HCT116 (cell line): ENCODE measurements at regions not wholly inside any gene's neighbourhood (a gene's known extent, or its start where the extent isn't known, plus 50 kb on each side); places are given as distances from the start of the nearest gene placed in this dataset.

Source experiments
- ATAC-seq: fragments of 200-7000 bp; cut with Tn5 transposase; 2 replicates; pipeline ENCODE4 v1.9.1; 2020; ENCODE audit warnings: mild to moderate bottlenecking, moderate library complexity
- BruUV-seq: library from RNA; stranded (reverse); fragments of 400-500 nt; replicated peaks from 2 replicates; lab custom pipeline; 2021; lab: Mats Ljungman, UMichigan
- CTCF ChIA-PET: fragments of 300-600 bp; sonication (Branson Sonifier 250); formaldehyde crosslinking; loops from one replicate; lab custom pipeline; 2021; ENCODE audit warnings: antibody characterized with exemption; lab: Charles Lee
- POLR2A ChIA-PET: fragments of 300-600, 350-600 bp; sonication (Branson Sonifier 250); formaldehyde crosslinking; loops from one replicate; lab custom pipeline; 2021; ENCODE audit warnings: antibody characterized with exemption; lab: Charles Lee
- RAD21 ChIA-PET, 2 experiments: fragments of 300-600 bp; sonication (Branson Sonifier 250); formaldehyde crosslinking; loops; one replicate each; lab custom pipeline; 2023; ENCODE audit warnings: low total read pairs in 2 of 2; ENCODE audit not compliant: uncharacterized antibody in 2 of 2, unreplicated experiment in 2 of 2, low non-redundant PET in 1 of 2; lab: Charles Lee
- DNase-seq: peaks from one replicate; pipeline ENCODE4 v3.0.0-alpha.2; 2010; ENCODE audit warnings: low read depth, low spot score
- H2AFZ ChIP-seq: fragments of 200-600 bp; shearing (Covaris generic), sonication (generic); 2 replicates; pipeline ENCODE4 v1.6.1; 2017; ENCODE audit warnings: low read depth, mixed run types, mixed read lengths, antibody characterized with exemption, low read length; ENCODE audit not compliant: poor library complexity, severe bottlenecking
- H3K27ac ChIP-seq: 2 replicates; pipeline ENCODE4 v1.5.1; 2012; ENCODE audit warnings: low read depth, low read length
- H3K27me3 ChIP-seq: fragments of 200-600 bp; sonication (generic); 2 replicates; pipeline ENCODE4 v1.6.1; 2016; ENCODE audit warnings: mixed run types, low read length, mixed read lengths; ENCODE audit not compliant: insufficient read depth
- H3K36me3 ChIP-seq, 2 experiments: fragments of 200-500 bp in 1 of 2; fragments of 200-600 bp in 1 of 2; sonication (Bioruptor generic) in 1 of 2; sonication (generic) in 1 of 2; 2 replicates each; pipeline versions ENCODE4 v1.5.1 to v1.6.1; 2014 to 2016; ENCODE audit warnings: low read length in 2 of 2, inconsistent platforms in 1 of 2, mixed read lengths in 1 of 2, mixed run types in 1 of 2; ENCODE audit not compliant: insufficient read depth in 2 of 2, control insufficient read depth in 1 of 2
- H3K4me1 ChIP-seq, 2 experiments: fragments of 200-600 bp in 1 of 2; sonication (generic) in 1 of 2; 2 replicates each; pipeline versions ENCODE4 v1.5.1 to v1.6.1; 2012 to 2017; ENCODE audit warnings: low read length in 2 of 2, inconsistent platforms in 1 of 2, mild to moderate bottlenecking in 1 of 2, mixed read lengths in 1 of 2, mixed run types in 1 of 2, moderate library complexity in 1 of 2; ENCODE audit not compliant: insufficient read depth in 2 of 2, control insufficient read depth in 1 of 2
- H3K4me2 ChIP-seq: fragments of 200-600 bp; sonication (generic); 2 replicates; pipeline ENCODE4 v1.6.1; 2017; ENCODE audit warnings: mixed run types, low read length, mixed read lengths
- H3K4me3 ChIP-seq, 2 experiments: fragments of 200-600 bp in 1 of 2; sonication (generic) in 1 of 2; replicated peaks in 1 of 2; 2 replicates each; pipeline ENCODE4 v1.5.1; 2011 to 2016; ENCODE audit warnings: low read length in 2 of 2, control low read depth in 1 of 2, low read depth in 1 of 2, mild to moderate bottlenecking in 1 of 2, mixed read lengths in 1 of 2, mixed run types in 1 of 2
- H3K79me2 ChIP-seq: fragments of 200-600 bp; sonication (generic); 2 replicates; pipeline ENCODE4 v1.6.1; 2017; ENCODE audit warnings: mild to moderate bottlenecking, mixed run types, low read length, moderate library complexity, mixed read lengths; ENCODE audit not compliant: insufficient read depth
- H3K9ac ChIP-seq: fragments of 200-600 bp; sonication (generic); 2 replicates; pipeline ENCODE4 v1.6.1; 2016; ENCODE audit warnings: low read length, mixed read lengths
- H3K9me2 ChIP-seq: fragments of 200-600 bp; sonication (generic), shearing (Covaris generic); 2 replicates; pipeline ENCODE4 v1.6.1; 2017; ENCODE audit warnings: mixed run types, mild to moderate bottlenecking, moderate library complexity; ENCODE audit not compliant: insufficient read depth
- H3K9me3 ChIP-seq, 2 experiments: fragments of 200-500 bp in 1 of 2; fragments of 200-600 bp in 1 of 2; sonication (Bioruptor generic) in 1 of 2; sonication (generic) in 1 of 2; 2 replicates each; pipeline ENCODE4 v1.6.1; 2014 to 2017; ENCODE audit warnings: low read length in 2 of 2, mixed read lengths in 2 of 2, inconsistent platforms in 1 of 2, low read depth in 1 of 2, mild to moderate bottlenecking in 1 of 2, mixed run types in 1 of 2, moderate library complexity in 1 of 2; ENCODE audit not compliant: control insufficient read depth in 1 of 2, insufficient read depth in 1 of 2
- H4K20me1 ChIP-seq: fragments of 200-600 bp; sonication (generic), shearing (Covaris generic); 2 replicates; pipeline ENCODE4 v1.6.1; 2017; ENCODE audit warnings: mixed run types, mild to moderate bottlenecking, moderate library complexity; ENCODE audit not compliant: insufficient read depth
- CBX3 ChIP-seq: IDR thresholded peaks from 2 replicates; pipeline ENCODE4 v1.6.1; 2012; ENCODE audit warnings: low read depth
- CEBPB ChIP-seq: IDR thresholded peaks from 2 replicates; pipeline ENCODE4 v1.6.1; 2012; ENCODE audit warnings: low read depth
- EGR1 ChIP-seq: IDR thresholded peaks from 2 replicates; pipeline ENCODE4 v1.6.1; 2012; ENCODE audit warnings: low read depth
- EZH2 ChIP-seq: fragments of 200-600 bp; sonication (generic); IDR thresholded peaks from 2 replicates; pipeline ENCODE4 v1.6.1; 2017; ENCODE audit warnings: antibody characterized with exemption, mixed run types
- FOSL1 ChIP-seq: IDR thresholded peaks from 2 replicates; pipeline ENCODE4 v1.6.1; 2012; ENCODE audit warnings: low read depth
- POLR2A ChIP-seq: IDR thresholded peaks from 2 replicates; pipeline ENCODE4 v1.7.0; 2011; ENCODE audit warnings: borderline replicate concordance; ENCODE audit not compliant: insufficient read depth, insufficient read length; ENCODE audit errors: extremely low read depth
- POLR2AphosphoS5 ChIP-seq: IDR thresholded peaks from 2 replicates; pipeline ENCODE4 v1.6.1; 2011; ENCODE audit warnings: mild to moderate bottlenecking, low read depth, low read length, moderate library complexity
- RAD21 ChIP-seq: IDR thresholded peaks from 2 replicates; pipeline ENCODE4 v1.6.1; 2012; ENCODE audit warnings: low read depth, mild to moderate bottlenecking
- SP1 ChIP-seq: IDR thresholded peaks from 2 replicates; pipeline ENCODE4 v1.6.1; 2012; ENCODE audit warnings: low read depth
- TCF7L2 ChIP-seq: IDR thresholded peaks from 2 replicates; pipeline ENCODE4 v1.7.0; 2011; ENCODE audit warnings: borderline replicate concordance, inconsistent platforms; ENCODE audit not compliant: insufficient read depth, insufficient read length; ENCODE audit errors: extremely low read depth
- YY1 ChIP-seq: IDR thresholded peaks from 2 replicates; pipeline ENCODE4 v1.6.1; 2011; ENCODE audit warnings: low read length, low read depth, moderate library complexity, mild to moderate bottlenecking; ENCODE audit not compliant: insufficient replicate concordance; ENCODE audit errors: extremely low read depth
- ZFX ChIP-seq: fragments of 450-650 bp; IDR thresholded peaks from 2 replicates; pipeline ENCODE4 v1.6.1; 2017
- ZNF274 ChIP-seq: fragments of 200-500 bp; sonication (Bioruptor generic); IDR thresholded peaks from 2 replicates; pipeline ENCODE4 v1.6.1; 2014; ENCODE audit warnings: mild to moderate bottlenecking, low read depth, low read length, inconsistent platforms
- intact Hi-C: fragments of 100-400 bp; cut with micrococcal nuclease; formaldehyde crosslinking; loops from 2 replicates; pipeline ENCODE4 v1.10.0; 2022
- TF ChIP-seq, protein P1 (sequence below): IDR thresholded peaks from 2 replicates; pipeline ENCODE4 v1.6.1; 2012
- TF ChIP-seq, protein P2 (sequence below), 3 experiments: fragments of 200-600 bp in 1 of 3; sonication (generic) in 1 of 3; IDR thresholded peaks in 2 of 3; conservative IDR thresholded peaks in 1 of 3; 2 replicates each; pipeline ENCODE4 v1.5.1; 2012 to 2017; ENCODE audit warnings: low read depth in 2 of 3, low read length in 2 of 3, antibody characterized with exemption in 1 of 3, borderline replicate concordance in 1 of 3, control low read depth in 1 of 3, mild to moderate bottlenecking in 1 of 3, mixed read lengths in 1 of 3, mixed run types in 1 of 3, moderate library complexity in 1 of 3; ENCODE audit not compliant: insufficient read depth in 1 of 3

DNA sequence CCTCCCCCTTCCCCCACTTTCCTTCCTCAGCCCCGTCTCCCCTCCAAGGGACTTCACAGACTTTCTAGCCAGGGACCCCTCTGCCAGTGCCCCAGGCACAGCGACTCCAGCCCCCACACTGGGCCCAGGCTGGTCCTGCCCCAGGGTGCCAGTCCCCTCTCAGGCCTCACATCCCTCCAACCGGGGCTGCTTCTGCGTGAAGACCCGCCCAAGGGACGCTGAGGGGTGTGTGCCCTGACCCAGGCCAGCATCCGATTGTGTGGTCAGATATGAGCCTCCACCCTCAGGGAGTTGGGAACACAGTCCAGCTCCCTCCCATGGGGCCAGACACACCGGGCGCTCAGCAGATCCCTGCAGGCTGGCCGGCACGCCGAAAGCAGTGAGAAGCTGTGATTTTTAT lies 97.0 kb downstream of the MICALL2 start (continued):
- TF ChIP-seq EGR1 = no peak
- TF ChIP-seq POLR2AphosphoS5 = no peak
- TF ChIP-seq EZH2 = no peak
- TF ChIP-seq, protein P1, sequence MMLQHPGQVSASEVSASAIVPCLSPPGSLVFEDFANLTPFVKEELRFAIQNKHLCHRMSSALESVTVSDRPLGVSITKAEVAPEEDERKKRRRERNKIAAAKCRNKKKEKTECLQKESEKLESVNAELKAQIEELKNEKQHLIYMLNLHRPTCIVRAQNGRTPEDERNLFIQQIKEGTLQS = no peak
- TF ChIP-seq TCF7L2 = no peak
- no peak for TF ChIP-seq ZNF274

DNA sequence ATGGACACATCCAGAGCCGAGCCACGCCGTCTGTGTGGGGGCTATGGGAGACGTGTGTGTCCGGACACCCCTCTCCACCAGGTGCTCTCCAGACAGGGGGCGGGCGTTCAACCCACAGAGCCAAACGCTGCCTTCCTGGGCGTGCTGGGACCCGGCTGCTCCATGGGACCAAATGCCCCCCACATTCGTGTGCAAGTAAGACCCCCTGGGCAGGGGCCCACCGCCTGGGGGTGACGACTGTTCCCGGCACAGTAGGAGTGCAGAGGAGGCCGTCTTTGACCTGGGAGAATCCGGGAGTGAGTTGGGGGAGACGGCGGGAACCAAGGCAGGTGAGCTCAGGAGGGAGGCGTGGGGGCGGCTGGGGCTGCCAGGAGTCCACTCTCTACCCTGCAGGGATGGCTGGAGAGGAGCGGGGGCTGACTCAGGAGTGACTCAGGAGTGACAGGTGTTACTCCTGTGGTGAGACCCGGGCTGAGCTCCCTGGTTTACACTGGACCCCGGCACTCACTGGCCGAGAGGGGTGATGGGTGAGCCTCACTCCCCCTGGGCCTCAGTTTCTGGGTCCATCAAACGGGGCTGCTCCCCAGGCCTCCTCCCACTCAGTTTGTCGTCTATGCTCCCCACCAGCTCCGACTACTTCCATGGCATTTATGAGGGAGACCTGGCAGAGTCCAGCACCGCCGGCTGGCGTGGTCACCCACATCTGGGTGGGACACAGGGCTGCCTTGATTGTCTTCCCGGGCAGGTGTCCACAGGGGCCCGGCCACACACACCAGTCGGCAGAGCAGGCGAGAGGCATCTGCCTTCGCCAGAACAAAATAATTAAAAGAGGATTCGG lies 95.0 kb downstream of the MICALL2 start:
- Histone ChIP-seq H3K9me3 (peaks cover 0 to 6% of the 10 kb centered on the region in 2 experiments; a peak in 1 of 4 replicates), H3K4me3 (no peak overlapping the region), H3K27ac (no peak overlapping the region), H3K4me1 (peaks cover 0 to 14% of the 10 kb centered on the region in 2 experiments; a peak in 2 of 4 replicates), H4K20me1 (no peaks in the 10 kb centered on the region), H3K4me2 (no peak overlapping the region), H3K36me3 (no peaks in the 10 kb centered on the region), H3K9ac (no peak overlapping the region), H3K79me2 (no peaks in the 10 kb centered on the region), H3K27me3 (no peaks in the 10 kb centered on the region), H2AFZ (no peak overlapping the region), H3K9me2 (no peaks in the 10 kb centered on the region)
- intact Hi-C loops = no loop called here
- CTCF ChIA-PET = no interaction called here
- no peak for DNase-seq
- TF ChIP-seq, protein P1 = no peak
- TF ChIP-seq EGR1 (no peak), CEBPB (no peak), SP1 (no peak), POLR2AphosphoS5 (no peak), FOSL1 (no peak), CBX3 (no peak), ZFX (no peak), RAD21 (no peak), YY1 (no peak), POLR2A (no peak)
- TF ChIP-seq, protein P2, sequence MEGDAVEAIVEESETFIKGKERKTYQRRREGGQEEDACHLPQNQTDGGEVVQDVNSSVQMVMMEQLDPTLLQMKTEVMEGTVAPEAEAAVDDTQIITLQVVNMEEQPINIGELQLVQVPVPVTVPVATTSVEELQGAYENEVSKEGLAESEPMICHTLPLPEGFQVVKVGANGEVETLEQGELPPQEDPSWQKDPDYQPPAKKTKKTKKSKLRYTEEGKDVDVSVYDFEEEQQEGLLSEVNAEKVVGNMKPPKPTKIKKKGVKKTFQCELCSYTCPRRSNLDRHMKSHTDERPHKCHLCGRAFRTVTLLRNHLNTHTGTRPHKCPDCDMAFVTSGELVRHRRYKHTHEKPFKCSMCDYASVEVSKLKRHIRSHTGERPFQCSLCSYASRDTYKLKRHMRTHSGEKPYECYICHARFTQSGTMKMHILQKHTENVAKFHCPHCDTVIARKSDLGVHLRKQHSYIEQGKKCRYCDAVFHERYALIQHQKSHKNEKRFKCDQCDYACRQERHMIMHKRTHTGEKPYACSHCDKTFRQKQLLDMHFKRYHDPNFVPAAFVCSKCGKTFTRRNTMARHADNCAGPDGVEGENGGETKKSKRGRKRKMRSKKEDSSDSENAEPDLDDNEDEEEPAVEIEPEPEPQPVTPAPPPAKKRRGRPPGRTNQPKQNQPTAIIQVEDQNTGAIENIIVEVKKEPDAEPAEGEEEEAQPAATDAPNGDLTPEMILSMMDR (IDR thresholded peaks at IDR 0.05 in 2 of 3, conservative IDR thresholded peaks at IDR 0.05 in 1 of 3; ENCODE audit: borderline replicate concordance in 1 of 3, insufficient read depth in 1 of 3, low read depth in 2 of 3, low read length in 2 of 3) = no peak
- ATAC-seq = no peak
- POLR2A ChIA-PET = no interaction called here
- RAD21 ChIA-PET = no interaction called here
- BruUV-seq = no TSS peak
